GM21786 (cell line): ENCODE measurements at regions not wholly inside any gene's neighbourhood (a gene's known extent, or its start where the extent isn't known, plus 50 kb on each side); places are given as distances from the start of the nearest gene placed in this dataset.

Source experiments
- ATAC-seq: cut with Tn5 transposase; IDR thresholded peaks from one replicate; pipeline ENCODE4 v1.9.1; 2021; ENCODE audit not compliant: unreplicated experiment

GRCh38 chr4:45647823-45648222, 476.0 kb downstream of the GABRG1 start:
- ATAC-seq = no peak

- no peak for ATAC-seq
Measured at GRCh38 chr4:45646885-45647590, 476.8 kb downstream of the GABRG1 start.

- ATAC-seq = no peak
Measured at GRCh38 chr4:45640281-45640680, 483.6 kb downstream of the GABRG1 start.

GRCh38 chr4:45638641-45639040, 485.2 kb downstream of the GABRG1 start:
- ATAC-seq = no peak

GRCh38 chr4:45636175-45636574, 487.7 kb downstream of the GABRG1 start:
- ATAC-seq = no peak

- ATAC-seq = no peak
Measured at GRCh38 chr4:45629717-45630116, 494.1 kb downstream of the GABRG1 start.

- ATAC-seq = no peak
Measured at GRCh38 chr4:45621971-45622370, 501.9 kb downstream of the GABRG1 start.

- no peak for ATAC-seq
Measured at GRCh38 chr4:45620808-45621207, 503.0 kb downstream of the GABRG1 start.

GRCh38 chr4:45596379-45597101, 527.3 kb downstream of the GABRG1 start:
- ATAC-seq = no peak

- ATAC-seq = no peak
Measured at GRCh38 chr4:45580334-45580733, 543.5 kb downstream of the GABRG1 start.

- no peak for ATAC-seq
Measured at GRCh38 chr4:45578874-45579273, 545.0 kb downstream of the GABRG1 start.

GRCh38 chr4:45576275-45576674, 547.6 kb downstream of the GABRG1 start:
- ATAC-seq = no peak

- ATAC-seq = no peak
Measured at GRCh38 chr4:45569619-45570018, 554.2 kb downstream of the GABRG1 start.

- ATAC-seq = no peak
Measured at GRCh38 chr4:45568694-45569093, 555.2 kb downstream of the GABRG1 start.

- ATAC-seq = no peak
Measured at GRCh38 chr4:45566896-45567603, 556.8 kb downstream of the GABRG1 start.

- no peak for ATAC-seq
Measured at GRCh38 chr4:45554423-45554822, 569.4 kb downstream of the GABRG1 start.

GRCh38 chr4:45550766-45551366, 573.0 kb downstream of the GABRG1 start:
- no peak for ATAC-seq

- ATAC-seq = no peak
Measured at GRCh38 chr4:45539142-45539814, 584.6 kb downstream of the GABRG1 start.

GRCh38 chr4:45530498-45530897, 593.4 kb downstream of the GABRG1 start:
- no peak for ATAC-seq

GRCh38 chr4:45527160-45527559, 596.7 kb downstream of the GABRG1 start:
- no peak for ATAC-seq

- no peak for ATAC-seq
Measured at GRCh38 chr4:45518832-45519231, 605.0 kb downstream of the GABRG1 start.
